Spleen (tissue), 11 donors: ENCODE measurements at regions not wholly inside any gene's neighbourhood (a gene's known extent, or its start where the extent isn't known, plus 50 kb on each side); places are given as distances from the start of the nearest gene placed in this dataset.

Source experiments
- DNase-seq: peaks from one replicate; pipeline ENCODE4 v3.0.0-alpha.2; 2020
- H3K27ac ChIP-seq, 8 donors: fragments of 200-600 bp; sonication (generic) in 7 of 8; 1 replicate in 4 of 8; 2 replicates in 4 of 8; pipeline versions ENCODE4 v1.5.0 to v1.8.0; 2016 to 2021; ENCODE audit warnings: inconsistent platforms in 4 of 8, mild to moderate bottlenecking in 4 of 8, moderate library complexity in 1 of 8
- H3K27me3 ChIP-seq, 7 donors: fragments of 200-600 bp; sonication (generic) in 6 of 7; replicated peaks in 1 of 7; 1 replicate in 4 of 7; 2 replicates in 3 of 7; pipeline versions ENCODE4 v1.5.0 to v1.8.0; 2016 to 2021; ENCODE audit warnings: inconsistent platforms in 3 of 7, mild to moderate bottlenecking in 1 of 7
- H3K36me3 ChIP-seq, 6 donors: fragments of 200-600 bp; sonication (generic) in 5 of 6; 1 replicate in 4 of 6; 2 replicates in 2 of 6; pipeline versions ENCODE4 v1.5.0 to v1.8.0; 2016 to 2021; ENCODE audit warnings: inconsistent platforms in 2 of 6
- H3K4me1 ChIP-seq, 6 donors: fragments of 200-600 bp; sonication (generic) in 5 of 6; 1 replicate in 3 of 6; 2 replicates in 3 of 6; pipeline versions ENCODE4 v1.5.0 to v1.8.0; 2016 to 2021; ENCODE audit warnings: inconsistent platforms in 3 of 6
- H3K4me3 ChIP-seq, 8 donors: fragments of 200-600 bp; sonication (generic) in 7 of 8; 1 replicate in 4 of 8; 2 replicates in 4 of 8; pipeline versions ENCODE4 v1.5.0 to v1.8.0; 2016 to 2021; ENCODE audit warnings: inconsistent platforms in 4 of 8, mild to moderate bottlenecking in 4 of 8, moderate library complexity in 2 of 8
- H3K9me3 ChIP-seq, 8 donors: fragments of 200-600 bp; sonication (generic) in 7 of 8; 1 replicate in 4 of 8; 2 replicates in 4 of 8; pipeline versions ENCODE4 v1.5.0 to v1.8.0; 2016 to 2021; ENCODE audit warnings: inconsistent platforms in 4 of 8
- CTCF ChIP-seq, 11 experiments: fragments of 200-600 bp in 7 of 11; fragments of 450-650 bp in 4 of 11; sonication (generic) in 4 of 11; IDR thresholded peaks in 8 of 11; conservative IDR thresholded peaks in 3 of 11; 1 replicate in 7 of 11; 2 replicates in 4 of 11; pipeline versions ENCODE4 v1.4.0 to v1.8.0; 2016 to 2021; ENCODE audit warnings: antibody characterized with exemption in 11 of 11, inconsistent platforms in 4 of 11, mild to moderate bottlenecking in 1 of 11
- POLR2A ChIP-seq, 3 donors: fragments of 450-650 bp; IDR thresholded peaks; one replicate each; pipeline ENCODE4 v1.5.1; 2017; ENCODE audit warnings: antibody characterized with exemption in 3 of 3, mild to moderate bottlenecking in 1 of 3
- POLR2AphosphoS5 ChIP-seq, 3 donors: sonication (generic); formaldehyde crosslinking; IDR thresholded peaks; one replicate each; pipeline ENCODE4 v1.5.1; 2017; ENCODE audit warnings: antibody characterized with exemption in 3 of 3
- WGBS, 5 donors: extraction: QIAGEN DNeasy Blood & Tissue Kit in 3 of 5; methylation state at CpG; one replicate each; pipeline versions ENCODE4 v1.1.5 to v1.1.7; 2013 to 2018; 5-methylcytosine and 5-hydroxymethylcytosine counted together
- intact Hi-C: fragments of 100-400 bp; cut with DNase I; formaldehyde crosslinking; loops from one replicate; pipeline ENCODE4 v1.15.0; 2023; ENCODE audit warnings: low total_unique reads
- donor health status: healthy with polysubstance abuse.
- donor health status: DM: no; HTN: no; CAD: no; lungs with moderate emphysema.
- donor health status: DM: no; HTN: no; CAD: no.
- donor health status: Bipolar disorder and iron deficiency.
- donor health status: healthy.
- donor health status: DM: no; HTN: no; CAD: no.
- donor health status: DM: yes; HTN: yes; CAD: no.

DNA sequence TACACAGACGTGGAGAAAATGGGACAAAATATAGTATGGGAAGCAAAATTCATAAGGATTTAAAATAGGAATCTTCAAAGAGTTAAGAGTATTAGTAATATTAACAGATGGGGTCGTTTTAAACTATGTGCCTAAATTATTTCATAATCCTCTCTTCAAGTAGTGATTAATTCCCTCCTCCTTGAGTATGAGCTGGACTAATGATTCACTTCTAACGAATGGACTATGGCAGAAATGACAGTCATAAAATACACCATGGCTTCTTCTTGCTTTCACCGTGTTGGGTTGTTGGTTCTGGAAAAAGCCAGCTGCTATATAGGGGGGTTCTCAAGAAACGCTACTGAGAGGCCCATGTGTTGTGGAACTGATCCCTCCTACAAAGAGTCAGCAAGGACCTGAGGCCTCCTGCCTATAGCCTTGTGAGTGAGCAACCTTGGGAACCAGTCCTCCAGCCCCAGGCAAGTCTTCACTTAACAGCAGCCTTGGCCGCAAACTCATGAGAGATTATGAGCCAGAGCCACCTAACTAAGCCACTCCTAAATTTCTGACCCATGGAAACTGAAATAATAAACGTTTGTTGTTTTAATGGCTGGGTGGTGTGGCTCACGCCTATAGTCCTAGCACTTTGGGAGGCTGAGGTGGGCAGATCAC is 64.8 kb upstream of the ABHD2 start:
- no peaks in the 10 kb centered on the region for H3K36me3 ChIP-seq
- H3K27ac ChIP-seq = no peak overlapping the region
- H3K9me3 ChIP-seq = peaks cover 0 to 29% (median 11%) of the 10 kb centered on the region in 8 donors
- intact Hi-C loops = no loop called here
- H3K4me3 ChIP-seq = no peak overlapping the region
- 78 to 91% (median 88%) methylated on average over 8 of the region's 8 CpGs for WGBS, 5 donors
- DNase-seq = no peak
- peaks cover 0 to 5% (median 0%) of the 10 kb centered on the region in 7 donors for H3K27me3 ChIP-seq
- H3K4me1 ChIP-seq = peaks cover 0 to 9% (median 4%) of the 10 kb centered on the region in 6 donors
- TF ChIP-seq POLR2AphosphoS5 (IDR thresholded peaks at IDR 0.05) = no peak
- no peak for TF ChIP-seq CTCF (IDR thresholded peaks at IDR 0.05 in 8 of 11, conservative IDR thresholded peaks at IDR 0.05 in 3 of 11)
- no peak for TF ChIP-seq POLR2A (IDR thresholded peaks at IDR 0.05)

GRCh38 chr15:89024418-89024817 is 63.8 kb upstream of the ABHD2 start:
- Histone ChIP-seq H3K4me3 (no peak overlapping the region), H3K36me3 (no peaks in the 10 kb centered on the region), H3K27me3 (no peaks in the 10 kb centered on the region), H3K9me3 (peaks cover 0 to 29% (median 11%) of the 10 kb centered on the region in 8 donors), H3K4me1 (no peaks in the 10 kb centered on the region), H3K27ac (no peak overlapping the region)
- no peak for DNase-seq
- TF ChIP-seq POLR2A (IDR thresholded peaks at IDR 0.05) (no peak), POLR2AphosphoS5 (IDR thresholded peaks at IDR 0.05) (no peak), CTCF (IDR thresholded peaks at IDR 0.05 in 8 of 11, conservative IDR thresholded peaks at IDR 0.05 in 3 of 11) (no peak)
- 82 to 97% (median 88%) methylated on average over 2 of the region's 2 CpGs for WGBS, 5 donors
- intact Hi-C loops = no loop called here

DNA sequence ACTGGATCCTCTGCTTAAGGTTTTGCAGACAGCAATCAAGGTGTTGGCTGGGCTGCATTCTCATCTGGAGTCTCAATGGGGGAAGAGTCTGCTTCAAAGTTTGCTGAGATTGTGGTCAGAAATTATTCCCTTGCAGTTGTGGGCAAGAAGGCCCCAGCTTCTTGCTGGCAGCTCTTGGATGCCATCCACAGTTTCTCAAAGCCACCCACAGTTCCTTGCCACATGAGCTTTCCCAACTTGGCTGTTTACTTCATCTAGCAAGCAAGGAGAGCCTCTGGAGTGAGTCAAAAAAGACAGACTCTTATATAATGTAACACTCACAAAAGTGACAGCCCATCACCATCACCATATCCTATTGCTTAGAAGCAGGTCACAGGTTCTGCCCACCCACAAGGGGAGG is 62.1 kb upstream of the ABHD2 start:
- H3K36me3 ChIP-seq = no peaks in the 10 kb centered on the region
- intact Hi-C loops = no loop called here
- no peak overlapping the region for H3K27ac ChIP-seq
- H3K27me3 ChIP-seq = no peaks in the 10 kb centered on the region
- no peak for TF ChIP-seq POLR2AphosphoS5 (IDR thresholded peaks at IDR 0.05)
- no peak for TF ChIP-seq CTCF (IDR thresholded peaks at IDR 0.05 in 8 of 11, conservative IDR thresholded peaks at IDR 0.05 in 3 of 11)
- no peak for TF ChIP-seq POLR2A (IDR thresholded peaks at IDR 0.05)
- H3K4me3 ChIP-seq = no peak overlapping the region
- H3K9me3 ChIP-seq = peaks cover 0 to 29% (median 11%) of the 10 kb centered on the region in 8 donors
- no peak for DNase-seq
- H3K4me1 ChIP-seq = no peaks in the 10 kb centered on the region

- Histone ChIP-seq H3K9me3 (peaks cover 0 to 29% (median 11%) of the 10 kb centered on the region in 8 donors), H3K4me1 (no peaks in the 10 kb centered on the region), H3K27ac (no peak overlapping the region), H3K4me3 (no peak overlapping the region), H3K27me3 (no peaks in the 10 kb centered on the region), H3K36me3 (no peaks in the 10 kb centered on the region)
- intact Hi-C loops = no loop called here
- 79 to 86% (median 80%) methylated on average over 7 of the region's 7 CpGs for WGBS, 5 donors
- TF ChIP-seq POLR2A (IDR thresholded peaks at IDR 0.05) (no peak), CTCF (IDR thresholded peaks at IDR 0.05 in 8 of 11, conservative IDR thresholded peaks at IDR 0.05 in 3 of 11) (no peak), POLR2AphosphoS5 (IDR thresholded peaks at IDR 0.05) (no peak)
- DNase-seq = no peak
Observed at GRCh38 chr15:89028036-89028435, 60.2 kb upstream of the ABHD2 start.
